Body of pancreas (tissue), 4 donors: ENCODE measurements at regions not wholly inside any gene's neighbourhood (a gene's known extent, or its start where the extent isn't known, plus 50 kb on each side); places are given as distances from the start of the nearest gene placed in this dataset.

Experiments used
- POLR2A ChIP-seq, 3 donors: fragments of 450-650 bp; IDR thresholded peaks; one replicate each; pipeline ENCODE4 v1.6.1; 2016; ENCODE audit warnings: antibody characterized with exemption in 3 of 3, mild to moderate bottlenecking in 2 of 3
- TF ChIP-seq, protein P1 (sequence below), 7 experiments: fragments of 450-650 bp in 4 of 7; fragments of 200-600 bp in 3 of 7; sonication (generic) in 3 of 7; IDR thresholded peaks; one replicate each; pipeline ENCODE4 v1.5.1; 2016 to 2019; ENCODE audit warnings: antibody characterized with exemption in 7 of 7

DNA sequence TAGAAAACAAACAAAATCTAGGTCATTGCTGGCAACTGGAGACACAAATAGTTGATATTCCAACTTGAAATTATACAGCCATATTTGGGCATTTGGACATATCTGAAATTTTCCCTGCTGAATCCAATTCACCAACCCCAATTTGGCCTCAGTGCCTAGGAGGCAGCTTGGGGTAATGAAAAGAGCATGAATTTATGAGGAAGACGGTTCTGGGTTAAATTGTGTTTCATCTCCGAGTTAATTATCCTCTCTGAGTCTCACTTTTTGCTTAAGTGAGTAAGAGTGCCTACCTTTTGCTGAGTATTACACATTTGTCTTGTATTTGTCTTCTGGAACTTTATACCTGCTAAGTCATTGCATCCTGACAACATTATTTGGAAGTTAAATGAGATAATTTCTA is 1906.8 kb upstream of the PIK3C3 start:
- no peak for TF ChIP-seq POLR2A (IDR thresholded peaks at IDR 0.05)
- TF ChIP-seq, protein P1, sequence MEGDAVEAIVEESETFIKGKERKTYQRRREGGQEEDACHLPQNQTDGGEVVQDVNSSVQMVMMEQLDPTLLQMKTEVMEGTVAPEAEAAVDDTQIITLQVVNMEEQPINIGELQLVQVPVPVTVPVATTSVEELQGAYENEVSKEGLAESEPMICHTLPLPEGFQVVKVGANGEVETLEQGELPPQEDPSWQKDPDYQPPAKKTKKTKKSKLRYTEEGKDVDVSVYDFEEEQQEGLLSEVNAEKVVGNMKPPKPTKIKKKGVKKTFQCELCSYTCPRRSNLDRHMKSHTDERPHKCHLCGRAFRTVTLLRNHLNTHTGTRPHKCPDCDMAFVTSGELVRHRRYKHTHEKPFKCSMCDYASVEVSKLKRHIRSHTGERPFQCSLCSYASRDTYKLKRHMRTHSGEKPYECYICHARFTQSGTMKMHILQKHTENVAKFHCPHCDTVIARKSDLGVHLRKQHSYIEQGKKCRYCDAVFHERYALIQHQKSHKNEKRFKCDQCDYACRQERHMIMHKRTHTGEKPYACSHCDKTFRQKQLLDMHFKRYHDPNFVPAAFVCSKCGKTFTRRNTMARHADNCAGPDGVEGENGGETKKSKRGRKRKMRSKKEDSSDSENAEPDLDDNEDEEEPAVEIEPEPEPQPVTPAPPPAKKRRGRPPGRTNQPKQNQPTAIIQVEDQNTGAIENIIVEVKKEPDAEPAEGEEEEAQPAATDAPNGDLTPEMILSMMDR (IDR thresholded peaks at IDR 0.05), result no peak
